Lung (tissue), 11 donors: ENCODE measurements at regions not wholly inside any gene's neighbourhood (a gene's known extent, or its start where the extent isn't known, plus 50 kb on each side); places are given as distances from the start of the nearest gene placed in this dataset.
A peak's percentile ranks its signal among the peaks of the same experiment; 100 is the strongest.

Experiments used
- ATAC-seq: fragments of 200-7000 bp; cut with Tn5 transposase; one replicate; pipeline ENCODE4 v1.9.1; 2020; ENCODE audit warnings: moderate number of reproducible peaks; ENCODE audit not compliant: insufficient read depth, low FRiP score
- DNase-seq, 3 donors: peaks; one replicate each; pipeline ENCODE4 v3.0.0-alpha.2; 2013 to 2017
- H3K27ac ChIP-seq, 2 donors: one replicate each; pipeline ENCODE4 v1.5.1; 2013; ENCODE audit warnings: mild to moderate bottlenecking in 2 of 2, moderate library complexity in 2 of 2, control low read depth in 1 of 2, inconsistent platforms in 1 of 2, low read depth in 1 of 2, low read length in 1 of 2
- H3K27me3 ChIP-seq, 3 donors: one replicate each; pipeline ENCODE4 v1.5.1; 2013; ENCODE audit warnings: low read length in 2 of 3; ENCODE audit not compliant: control insufficient read depth in 3 of 3, insufficient read depth in 3 of 3
- H3K36me3 ChIP-seq, 4 donors: one replicate each; pipeline ENCODE4 v1.5.1; 2013; ENCODE audit warnings: low read length in 4 of 4, mild to moderate bottlenecking in 1 of 4, moderate library complexity in 1 of 4; ENCODE audit not compliant: control insufficient read depth in 4 of 4, insufficient read depth in 4 of 4
- H3K4me1 ChIP-seq, 5 donors: one replicate each; pipeline ENCODE4 v1.5.1; 2013; ENCODE audit warnings: low read length in 5 of 5, mild to moderate bottlenecking in 2 of 5, moderate library complexity in 1 of 5; ENCODE audit not compliant: control insufficient read depth in 5 of 5, insufficient read depth in 5 of 5
- H3K4me3 ChIP-seq: one replicate; pipeline ENCODE4 v1.5.1; 2013; ENCODE audit warnings: mild to moderate bottlenecking, control low read depth, moderate library complexity
- H3K9ac ChIP-seq, 2 donors: one replicate each; pipeline ENCODE4 v1.5.1; 2013; ENCODE audit warnings: low read length in 2 of 2, control low read depth in 1 of 2; ENCODE audit not compliant: insufficient read depth in 1 of 2
- H3K9me3 ChIP-seq, 4 donors: one replicate each; pipeline ENCODE4 v1.5.1; 2013; ENCODE audit warnings: low read length in 3 of 4, mild to moderate bottlenecking in 1 of 4, moderate library complexity in 1 of 4; ENCODE audit not compliant: control insufficient read depth in 4 of 4, insufficient read depth in 3 of 4
- CTCF ChIP-seq: IDR thresholded peaks from 2 replicates; pipeline ENCODE4 v1.5.1; 2012; ENCODE audit warnings: mild to moderate bottlenecking; ENCODE audit errors: control extremely low read depth, extremely low read depth
- WGBS, 2 donors: extraction: QIAGEN DNeasy Blood & Tissue Kit; methylation state at CpG; one replicate each; pipeline ENCODE4 v1.1.7; 2013; 5-methylcytosine and 5-hydroxymethylcytosine counted together
- donor health status: control.
- donor health status: control.
- donor health status: Bipolar disorder and iron deficiency.
- donor health status: healthy.
- donor health status: DM: yes; HTN: yes; CAD: no.

GRCh38 chr13:34207872-34208271 lies 389.9 kb downstream of the RFC3 start:
- Histone ChIP-seq H3K4me3 (no peak overlapping the region), H3K27me3 (no peaks in the 10 kb centered on the region), H3K36me3 (no peaks in the 10 kb centered on the region), H3K4me1 (peaks cover 0 to 8% (median 0%) of the 10 kb centered on the region in 5 donors), H3K9me3 (peaks cover 0 to 2% (median 0%) of the 10 kb centered on the region in 4 donors), H3K27ac (no peak overlapping the region), H3K9ac (no peak overlapping the region)
- WGBS, 2 donors = 70 to 81% methylated on average over 4 of the region's 4 CpGs
- ATAC-seq (no peak), DNase-seq (peak in 2 of 3 donors; percentile 35 to 49)
- no peak for TF ChIP-seq CTCF

- Histone ChIP-seq H3K27me3 (no peaks in the 10 kb centered on the region), H3K4me1 (peaks cover 0 to 8% (median 0%) of the 10 kb centered on the region in 5 donors), H3K9ac (no peak overlapping the region), H3K27ac (no peak overlapping the region), H3K4me3 (no peak overlapping the region), H3K9me3 (peaks cover 0 to 2% (median 0%) of the 10 kb centered on the region in 4 donors), H3K36me3 (no peaks in the 10 kb centered on the region)
- 88 to 94% methylated on average over 1 of the region's 1 CpG for WGBS, 2 donors
- peak in 2 of 3 donors; percentile 3 to 5 for DNase-seq
- no peak for TF ChIP-seq CTCF
- ATAC-seq = no peak
Measured at GRCh38 chr13:34208336-34208735, 390.4 kb downstream of the RFC3 start.

GRCh38 chr13:34210341-34210740 lies 392.4 kb downstream of the RFC3 start:
- 92 to 95% methylated on average over 1 of the region's 1 CpG for WGBS, 2 donors
- H3K4me3 ChIP-seq = no peak overlapping the region
- DNase-seq = no peak
- H3K9ac ChIP-seq = no peak overlapping the region
- H3K27ac ChIP-seq = no peak overlapping the region
- no peaks in the 10 kb centered on the region for H3K36me3 ChIP-seq
- ATAC-seq = no peak
- no peaks in the 10 kb centered on the region for H3K27me3 ChIP-seq
- H3K9me3 ChIP-seq = peaks cover 0 to 2% (median 0%) of the 10 kb centered on the region in 4 donors
- TF ChIP-seq CTCF = no peak
- H3K4me1 ChIP-seq = peaks cover 0 to 8% (median 0%) of the 10 kb centered on the region in 5 donors

GRCh38 chr13:34214686-34215085 lies 396.7 kb downstream of the RFC3 start:
- Histone ChIP-seq H3K27ac (no peak overlapping the region), H3K27me3 (no peaks in the 10 kb centered on the region), H3K9ac (no peak overlapping the region), H3K4me3 (no peak overlapping the region), H3K4me1 (no peaks in the 10 kb centered on the region), H3K36me3 (no peaks in the 10 kb centered on the region), H3K9me3 (peaks cover 0 to 2% (median 0%) of the 10 kb centered on the region in 4 donors)
- TF ChIP-seq CTCF = no peak
- DNase-seq (no peak), ATAC-seq (no peak)
- WGBS, 2 donors = 89 to 93% methylated on average over 2 of the region's 2 CpGs
